Naive B cell (primary cell): ENCODE measurements at regions not wholly inside any gene's neighbourhood (a gene's known extent, or its start where the extent isn't known, plus 50 kb on each side); places are given as distances from the start of the nearest gene placed in this dataset.

Source experiments
- ATAC-seq, 2 donors: fragments of 150-1000 bp; cut with Tn5 transposase; 2 replicates each; pipeline ENCODE4 v1.10.0; 2021; ENCODE audit warnings: low read depth in 2 of 2, mild to moderate bottlenecking in 2 of 2, moderate library complexity in 2 of 2
- DNase-seq: peaks from one replicate; pipeline ENCODE4 v3.0.0; 2022
- H3K27ac Mint-ChIP-seq, 6 donors: one replicate each; pipeline ENCODE4 v1.8.0; 2020 to 2022; ENCODE audit warnings: mild to moderate bottlenecking in 6 of 6, mixed read lengths in 6 of 6, moderate library complexity in 5 of 6, inconsistent platforms in 2 of 6
- H3K27me3 Mint-ChIP-seq, 3 donors: one replicate each; pipeline ENCODE4 v1.8.0; 2021 to 2022; ENCODE audit warnings: mixed read lengths in 3 of 3, mild to moderate bottlenecking in 1 of 3
- H3K36me3 Mint-ChIP-seq, 2 donors: one replicate each; pipeline ENCODE4 v1.8.0; 2020 to 2022; ENCODE audit warnings: mixed read lengths in 2 of 2, inconsistent platforms in 1 of 2, mild to moderate bottlenecking in 1 of 2
- H3K4me1 Mint-ChIP-seq, 3 donors: one replicate each; pipeline ENCODE4 v1.8.0; 2020 to 2022; ENCODE audit warnings: mixed read lengths in 3 of 3, inconsistent platforms in 1 of 3, mild to moderate bottlenecking in 1 of 3, moderate library complexity in 1 of 3
- H3K4me3 Mint-ChIP-seq, 8 donors: one replicate each; pipeline ENCODE4 v1.8.0; 2020 to 2022; ENCODE audit warnings: mild to moderate bottlenecking in 8 of 8, mixed read lengths in 8 of 8, moderate library complexity in 8 of 8, inconsistent platforms in 2 of 8
- H3K9me3 Mint-ChIP-seq, 7 donors: one replicate each; pipeline ENCODE4 v1.8.0; 2020 to 2022; ENCODE audit warnings: mixed read lengths in 7 of 7, mild to moderate bottlenecking in 5 of 7, inconsistent platforms in 2 of 7, moderate library complexity in 1 of 7

GRCh38 chr4:181137351-181137750 lies 1105.9 kb upstream of the TENM3 start:
- H3K27me3 Mint-ChIP-seq, result peaks cover 0 to 4% (median 0%) of the 10 kb centered on the region in 3 donors
- H3K27ac Mint-ChIP-seq, result no peak overlapping the region
- no peak overlapping the region for H3K4me3 Mint-ChIP-seq
- H3K9me3 Mint-ChIP-seq, result peaks cover 0 to 8% (median 3%) of the 10 kb centered on the region in 7 donors
- H3K4me1 Mint-ChIP-seq, result no peaks in the 10 kb centered on the region
- ATAC-seq, result no peak
- no peak for DNase-seq
- H3K36me3 Mint-ChIP-seq, result no peaks in the 10 kb centered on the region

- H3K27me3 Mint-ChIP-seq, result peaks cover 0 to 6% (median 0%) of the 10 kb centered on the region in 3 donors
- ATAC-seq (no peak), DNase-seq (no peak)
- H3K9me3 Mint-ChIP-seq, result peaks cover 0 to 3% (median 0%) of the 10 kb centered on the region in 7 donors
- no peaks in the 10 kb centered on the region for H3K36me3 Mint-ChIP-seq
- no peak overlapping the region for H3K4me3 Mint-ChIP-seq
- no peaks in the 10 kb centered on the region for H3K4me1 Mint-ChIP-seq
- H3K27ac Mint-ChIP-seq, result no peak overlapping the region
These were observed 1105.1 kb upstream of the TENM3 start for GRCh38 chr4:181138116-181138515.

GRCh38 chr4:181140037-181140603 lies 1103.1 kb upstream of the TENM3 start:
- Mint-ChIP-seq H3K4me1 (no peaks in the 10 kb centered on the region), H3K4me3 (no peak overlapping the region), H3K9me3 (no peaks in the 10 kb centered on the region), H3K36me3 (no peaks in the 10 kb centered on the region), H3K27me3 (peaks cover 0 to 5% (median 0%) of the 10 kb centered on the region in 3 donors), H3K27ac (no peak overlapping the region)
- no peak for ATAC-seq
- DNase-seq, result no peak

GRCh38 chr4:181143250-181143854 lies 1099.8 kb upstream of the TENM3 start:
- Mint-ChIP-seq H3K4me3 (no peak overlapping the region), H3K4me1 (no peaks in the 10 kb centered on the region), H3K27me3 (peaks cover 0 to 5% (median 0%) of the 10 kb centered on the region in 3 donors), H3K27ac (no peak overlapping the region), H3K9me3 (no peaks in the 10 kb centered on the region), H3K36me3 (no peaks in the 10 kb centered on the region)
- ATAC-seq (peak; percentile 54 to 58), DNase-seq (peak; percentile 41)

GRCh38 chr4:181146051-181146450 lies 1097.2 kb upstream of the TENM3 start:
- no peaks in the 10 kb centered on the region for H3K9me3 Mint-ChIP-seq
- no peaks in the 10 kb centered on the region for H3K4me1 Mint-ChIP-seq
- no peaks in the 10 kb centered on the region for H3K36me3 Mint-ChIP-seq
- peak overlapping the region in 1 of 6 donors; percentile 5 for H3K27ac Mint-ChIP-seq
- H3K27me3 Mint-ChIP-seq, result peaks cover 0 to 5% (median 0%) of the 10 kb centered on the region in 3 donors
- no peak for DNase-seq
- H3K4me3 Mint-ChIP-seq, result no peak overlapping the region
- no peak for ATAC-seq

- Mint-ChIP-seq H3K4me3 (no peak overlapping the region), H3K36me3 (no peaks in the 10 kb centered on the region), H3K9me3 (no peaks in the 10 kb centered on the region), H3K27me3 (peaks cover 0 to 5% (median 0%) of the 10 kb centered on the region in 3 donors), H3K27ac (peak overlapping the region in 1 of 6 donors; percentile 45), H3K4me1 (no peaks in the 10 kb centered on the region)
- no peak for DNase-seq
- ATAC-seq, result no peak
These were observed 1095.7 kb upstream of the TENM3 start for GRCh38 chr4:181147416-181147951.

GRCh38 chr4:181148470-181148869 lies 1094.7 kb upstream of the TENM3 start:
- DNase-seq (no peak), ATAC-seq (no peak)
- no peaks in the 10 kb centered on the region for H3K27me3 Mint-ChIP-seq
- H3K9me3 Mint-ChIP-seq, result no peaks in the 10 kb centered on the region
- no peaks in the 10 kb centered on the region for H3K36me3 Mint-ChIP-seq
- H3K4me3 Mint-ChIP-seq, result no peak overlapping the region
- H3K27ac Mint-ChIP-seq, result no peak overlapping the region
- H3K4me1 Mint-ChIP-seq, result no peaks in the 10 kb centered on the region

GRCh38 chr4:181150191-181150590 lies 1093.0 kb upstream of the TENM3 start:
- no peak overlapping the region for H3K4me3 Mint-ChIP-seq
- DNase-seq (no peak), ATAC-seq (no peak)
- no peaks in the 10 kb centered on the region for H3K36me3 Mint-ChIP-seq
- peaks cover 0 to 3% (median 0%) of the 10 kb centered on the region in 7 donors for H3K9me3 Mint-ChIP-seq
- no peaks in the 10 kb centered on the region for H3K27me3 Mint-ChIP-seq
- no peak overlapping the region for H3K27ac Mint-ChIP-seq
- no peaks in the 10 kb centered on the region for H3K4me1 Mint-ChIP-seq

- DNase-seq (no peak), ATAC-seq (no peak)
- H3K27ac Mint-ChIP-seq, result no peak overlapping the region
- H3K4me1 Mint-ChIP-seq, result no peaks in the 10 kb centered on the region
- H3K9me3 Mint-ChIP-seq, result peaks cover 0 to 3% (median 0%) of the 10 kb centered on the region in 7 donors
- H3K36me3 Mint-ChIP-seq, result no peaks in the 10 kb centered on the region
- no peaks in the 10 kb centered on the region for H3K27me3 Mint-ChIP-seq
- no peak overlapping the region for H3K4me3 Mint-ChIP-seq
These were observed 1091.3 kb upstream of the TENM3 start for GRCh38 chr4:181151856-181152255.

GRCh38 chr4:181157647-181158046 lies 1085.6 kb upstream of the TENM3 start:
- Mint-ChIP-seq H3K4me3 (no peak overlapping the region), H3K4me1 (no peaks in the 10 kb centered on the region), H3K9me3 (peaks cover 0 to 11% (median 0%) of the 10 kb centered on the region in 7 donors), H3K36me3 (no peaks in the 10 kb centered on the region), H3K27ac (no peak overlapping the region), H3K27me3 (peaks cover 4 to 6% (median 6%) of the 10 kb centered on the region in 3 donors)
- DNase-seq (no peak), ATAC-seq (no peak)

GRCh38 chr4:181158971-181159370 lies 1084.2 kb upstream of the TENM3 start:
- ATAC-seq, result no peak
- H3K27me3 Mint-ChIP-seq, result peaks cover 4 to 6% (median 6%) of the 10 kb centered on the region in 3 donors
- no peak overlapping the region for H3K4me3 Mint-ChIP-seq
- H3K36me3 Mint-ChIP-seq, result no peaks in the 10 kb centered on the region
- no peak for DNase-seq
- H3K9me3 Mint-ChIP-seq, result peaks cover 0 to 11% (median 0%) of the 10 kb centered on the region in 7 donors
- H3K27ac Mint-ChIP-seq, result no peak overlapping the region
- no peaks in the 10 kb centered on the region for H3K4me1 Mint-ChIP-seq

GRCh38 chr4:181161669-181162068 lies 1081.5 kb upstream of the TENM3 start:
- Mint-ChIP-seq H3K9me3 (peaks cover 0 to 8% (median 0%) of the 10 kb centered on the region in 7 donors), H3K27me3 (peaks cover 4 to 6% (median 6%) of the 10 kb centered on the region in 3 donors), H3K4me3 (no peak overlapping the region), H3K36me3 (no peaks in the 10 kb centered on the region), H3K27ac (no peak overlapping the region), H3K4me1 (no peaks in the 10 kb centered on the region)
- ATAC-seq (no peak), DNase-seq (no peak)

- H3K4me1 Mint-ChIP-seq, result no peaks in the 10 kb centered on the region
- no peak overlapping the region for H3K27ac Mint-ChIP-seq
- H3K36me3 Mint-ChIP-seq, result no peaks in the 10 kb centered on the region
- no peak for ATAC-seq
- H3K9me3 Mint-ChIP-seq, result peaks cover 0 to 8% (median 0%) of the 10 kb centered on the region in 7 donors
- DNase-seq, result no peak
- H3K27me3 Mint-ChIP-seq, result peaks cover 4 to 6% (median 6%) of the 10 kb centered on the region in 3 donors
- no peak overlapping the region for H3K4me3 Mint-ChIP-seq
These were observed 1080.9 kb upstream of the TENM3 start for GRCh38 chr4:181162266-181162665.

GRCh38 chr4:181162676-181163075 lies 1080.5 kb upstream of the TENM3 start:
- no peak overlapping the region for H3K4me3 Mint-ChIP-seq
- no peak overlapping the region for H3K27ac Mint-ChIP-seq
- peaks cover 4 to 6% (median 6%) of the 10 kb centered on the region in 3 donors for H3K27me3 Mint-ChIP-seq
- H3K9me3 Mint-ChIP-seq, result peaks cover 0 to 8% (median 0%) of the 10 kb centered on the region in 7 donors
- DNase-seq, result no peak
- no peak for ATAC-seq
- no peaks in the 10 kb centered on the region for H3K4me1 Mint-ChIP-seq
- H3K36me3 Mint-ChIP-seq, result no peaks in the 10 kb centered on the region
